Neural cell (in vitro differentiated cells): ENCODE measurements at regions not wholly inside any gene's neighbourhood (a gene's known extent, or its start where the extent isn't known, plus 50 kb on each side); places are given as distances from the start of the nearest gene placed in this dataset.

Experiments
- H2AFZ ChIP-seq: fragments of 200-600, 300-800 bp; sonication (generic), shearing (Covaris generic); 2 replicates; pipeline ENCODE4 v1.6.0; 2014; ENCODE audit warnings: low read depth, mild to moderate bottlenecking, antibody characterized with exemption, low read length, moderate library complexity
- H3F3A ChIP-seq: fragments of 200-600 bp; shearing (Covaris generic); 2 replicates; pipeline ENCODE4 v1.6.1; 2016; ENCODE audit warnings: mild to moderate bottlenecking, moderate library complexity, mixed read lengths, antibody characterized with exemption, low read length; ENCODE audit not compliant: insufficient read depth, poor library complexity, severe bottlenecking
- H3K27ac ChIP-seq: fragments of 200-600, 300-800 bp; sonication (generic), shearing (Covaris generic); 2 replicates; pipeline ENCODE4 v1.5.1; 2014; ENCODE audit warnings: mild to moderate bottlenecking, low read length, moderate library complexity
- H3K27me3 ChIP-seq: fragments of 300-800, 200-600 bp; sonication (generic), shearing (Covaris generic); 2 replicates; pipeline ENCODE4 v1.6.0; 2014; ENCODE audit warnings: mild to moderate bottlenecking, low read depth, low read length, moderate library complexity; ENCODE audit not compliant: insufficient read depth
- H3K36me3 ChIP-seq: fragments of 300-800, 200-600 bp; sonication (generic), shearing (Covaris generic); 2 replicates; pipeline ENCODE4 v1.5.1; 2014; ENCODE audit warnings: mild to moderate bottlenecking, antibody characterized with exemption, low read length, moderate library complexity; ENCODE audit not compliant: insufficient read depth
- H3K4me2 ChIP-seq: fragments of 300-800, 200-600 bp; sonication (generic), shearing (Covaris generic); 2 replicates; pipeline ENCODE4 v1.6.0; 2014; ENCODE audit warnings: mild to moderate bottlenecking, low read length
- H3K4me3 ChIP-seq: fragments of 300-800, 200-600 bp; sonication (generic), shearing (Covaris generic); 2 replicates; pipeline ENCODE4 v1.5.1; 2014; ENCODE audit warnings: mild to moderate bottlenecking, low read length, moderate library complexity
- H3K79me2 ChIP-seq: fragments of 200-600 bp; shearing (Covaris generic); replicated peaks from 2 replicates; pipeline ENCODE4 v1.6.0; 2014; ENCODE audit warnings: mild to moderate bottlenecking, low read length, moderate library complexity; ENCODE audit not compliant: insufficient read depth
- H3K9ac ChIP-seq: fragments of 300-800, 200-600 bp; sonication (generic), shearing (Covaris generic); 2 replicates; pipeline ENCODE4 v1.6.1; 2016; ENCODE audit warnings: mild to moderate bottlenecking, low read length, mixed read lengths
- H3K9me2 ChIP-seq: fragments of 200-600 bp; shearing (Covaris generic); 2 replicates; pipeline ENCODE4 v1.6.1; 2016; ENCODE audit warnings: mild to moderate bottlenecking, low read length, mixed read lengths; ENCODE audit not compliant: insufficient read depth
- H3K9me3 ChIP-seq: fragments of 200-600, 300-800 bp; sonication (generic), shearing (Covaris generic); 2 replicates; pipeline ENCODE4 v1.6.1; 2016; ENCODE audit warnings: mild to moderate bottlenecking, mixed run types, low read length, moderate library complexity, mixed read lengths
- H4K20me1 ChIP-seq: fragments of 200-600 bp; shearing (Covaris generic); 2 replicates; pipeline ENCODE4 v1.6.1; 2016; ENCODE audit warnings: mild to moderate bottlenecking, mixed run types; ENCODE audit not compliant: insufficient read depth
- CTCF ChIP-seq: fragments of 450-650 bp; IDR thresholded peaks from 2 replicates; pipeline ENCODE4 v1.5.1; 2014; ENCODE audit warnings: antibody characterized with exemption, mild to moderate bottlenecking, moderate library complexity; ENCODE audit not compliant: poor library complexity, severe bottlenecking
- EP300 ChIP-seq: fragments of 450-650 bp; conservative IDR thresholded peaks from 2 replicates; pipeline ENCODE4 v1.6.1; 2014; ENCODE audit warnings: antibody characterized with exemption, mild to moderate bottlenecking, moderate library complexity; ENCODE audit not compliant: poor library complexity, severe bottlenecking
- EZH2 ChIP-seq: fragments of 200-600, 300-800 bp; shearing (Covaris generic), sonication (generic); IDR thresholded peaks from 2 replicates; pipeline ENCODE4 v1.6.1; 2014; ENCODE audit warnings: antibody characterized with exemption, low read length, borderline replicate concordance, mild to moderate bottlenecking; ENCODE audit not compliant: insufficient read depth, poor library complexity, severe bottlenecking
- MXI1 ChIP-seq: fragments of 450-650 bp; conservative IDR thresholded peaks from 2 replicates; pipeline ENCODE4 v1.6.1; 2014; ENCODE audit warnings: antibody characterized with exemption, mild to moderate bottlenecking; ENCODE audit not compliant: poor library complexity, severe bottlenecking
- POLR2AphosphoS5 ChIP-seq: IDR thresholded peaks from 2 replicates; pipeline ENCODE4 v1.6.1; 2012
- RAD21 ChIP-seq: fragments of 450-650 bp; conservative IDR thresholded peaks from 2 replicates; pipeline ENCODE4 v1.6.1; 2014; ENCODE audit warnings: antibody characterized with exemption, mild to moderate bottlenecking, moderate library complexity
- REST ChIP-seq: IDR thresholded peaks from 2 replicates; pipeline ENCODE4 v1.6.1; 2012; ENCODE audit warnings: borderline replicate concordance
- SMC3 ChIP-seq: fragments of 450-650 bp; conservative IDR thresholded peaks from 2 replicates; pipeline ENCODE4 v1.6.1; 2014; ENCODE audit warnings: antibody characterized with exemption, mild to moderate bottlenecking, moderate library complexity; ENCODE audit not compliant: poor library complexity
- TAF1 ChIP-seq: IDR thresholded peaks from 2 replicates; pipeline ENCODE4 v1.6.1; 2012; ENCODE audit warnings: low read depth

- H3K27ac ChIP-seq: no peak overlapping the region
- no peaks in the 10 kb centered on the region for H3K9me2 ChIP-seq
- H3K9me3 ChIP-seq: no peaks in the 10 kb centered on the region
- H3K4me3 ChIP-seq: no peak overlapping the region
- H3K79me2 ChIP-seq: no peaks in the 10 kb centered on the region
- no peak overlapping the region for H2AFZ ChIP-seq
- TF ChIP-seq MXI1 (no peak), EP300 (no peak), SMC3 (no peak), RAD21 (no peak), EZH2 (no peak), CTCF (no peak), REST (no peak), TAF1 (no peak), POLR2AphosphoS5 (no peak)
- no peaks in the 10 kb centered on the region for H3K27me3 ChIP-seq
- H3K36me3 ChIP-seq: no peaks in the 10 kb centered on the region
- H4K20me1 ChIP-seq: no peaks in the 10 kb centered on the region
- H3F3A ChIP-seq: no peaks in the 10 kb centered on the region
- H3K4me2 ChIP-seq: no peak overlapping the region
- no peak overlapping the region for H3K9ac ChIP-seq
These were observed 76.9 kb upstream of the ADAMTSL1 start for GRCh38 chr9:18397076-18397475.

DNA sequence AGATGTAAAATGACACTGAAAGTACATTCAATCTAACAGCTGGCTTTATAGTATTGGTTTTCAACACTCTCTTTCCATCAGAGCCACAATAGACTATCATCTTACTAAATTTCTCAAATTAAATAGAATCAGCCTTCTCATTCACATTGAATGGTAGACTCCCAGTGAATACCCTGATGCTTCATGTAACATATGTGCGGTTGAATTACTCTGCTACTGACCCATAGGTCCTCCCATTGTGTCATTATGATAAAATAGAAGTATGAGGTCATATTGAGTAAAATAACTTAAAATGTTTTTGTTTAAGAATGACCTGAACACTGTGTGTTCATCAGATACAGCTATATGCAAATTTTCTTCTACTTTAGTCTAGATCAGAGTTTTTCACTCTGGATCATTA, 75.9 kb upstream of the ADAMTSL1 start:
- no peaks in the 10 kb centered on the region for H3K9me3 ChIP-seq
- no peaks in the 10 kb centered on the region for H4K20me1 ChIP-seq
- H3K4me3 ChIP-seq: no peak overlapping the region
- no peak overlapping the region for H3K4me2 ChIP-seq
- H3K9ac ChIP-seq: no peak overlapping the region
- H3K79me2 ChIP-seq: no peaks in the 10 kb centered on the region
- no peaks in the 10 kb centered on the region for H3K36me3 ChIP-seq
- TF ChIP-seq RAD21 (no peak), POLR2AphosphoS5 (no peak), REST (no peak), MXI1 (no peak), SMC3 (no peak), TAF1 (no peak), CTCF (no peak), EP300 (no peak), EZH2 (no peak)
- no peak overlapping the region for H2AFZ ChIP-seq
- H3K27ac ChIP-seq: no peak overlapping the region
- no peaks in the 10 kb centered on the region for H3K9me2 ChIP-seq
- H3K27me3 ChIP-seq: no peaks in the 10 kb centered on the region
- H3F3A ChIP-seq: no peaks in the 10 kb centered on the region
